ENCODE measurements at regions not wholly inside any gene's neighbourhood (a gene's known extent, or its start where the extent isn't known, plus 50 kb on each side); places are given as distances from the start of the nearest gene placed in this dataset.

GRCh38 chrY:9003739-9004138, 333.5 kb upstream of the TSPY4 start:
- TF ChIP-seq, protein P1, sequence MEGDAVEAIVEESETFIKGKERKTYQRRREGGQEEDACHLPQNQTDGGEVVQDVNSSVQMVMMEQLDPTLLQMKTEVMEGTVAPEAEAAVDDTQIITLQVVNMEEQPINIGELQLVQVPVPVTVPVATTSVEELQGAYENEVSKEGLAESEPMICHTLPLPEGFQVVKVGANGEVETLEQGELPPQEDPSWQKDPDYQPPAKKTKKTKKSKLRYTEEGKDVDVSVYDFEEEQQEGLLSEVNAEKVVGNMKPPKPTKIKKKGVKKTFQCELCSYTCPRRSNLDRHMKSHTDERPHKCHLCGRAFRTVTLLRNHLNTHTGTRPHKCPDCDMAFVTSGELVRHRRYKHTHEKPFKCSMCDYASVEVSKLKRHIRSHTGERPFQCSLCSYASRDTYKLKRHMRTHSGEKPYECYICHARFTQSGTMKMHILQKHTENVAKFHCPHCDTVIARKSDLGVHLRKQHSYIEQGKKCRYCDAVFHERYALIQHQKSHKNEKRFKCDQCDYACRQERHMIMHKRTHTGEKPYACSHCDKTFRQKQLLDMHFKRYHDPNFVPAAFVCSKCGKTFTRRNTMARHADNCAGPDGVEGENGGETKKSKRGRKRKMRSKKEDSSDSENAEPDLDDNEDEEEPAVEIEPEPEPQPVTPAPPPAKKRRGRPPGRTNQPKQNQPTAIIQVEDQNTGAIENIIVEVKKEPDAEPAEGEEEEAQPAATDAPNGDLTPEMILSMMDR (IDR thresholded peaks at IDR 0.05), result no peak
- TF ChIP-seq POLR2A (IDR thresholded peaks at IDR 0.05; ENCODE audit: low read depth) (no peak), POLR2AphosphoS5 (IDR thresholded peaks at IDR 0.05) (no peak)
